K562 (cell line): ENCODE measurements at regions not wholly inside any gene's neighbourhood (a gene's known extent, or its start where the extent isn't known, plus 50 kb on each side); places are given as distances from the start of the nearest gene placed in this dataset.

Experiments
- ATAC-seq: fragments of 200-7000 bp; cut with Tn5 transposase; 3 replicates; pipeline ENCODE4 v1.9.1; 2020; ENCODE audit warnings: moderate library complexity
- BruUV-seq: library from RNA; stranded (reverse); fragments of 400-500 nt; replicated peaks from 2 replicates; lab custom pipeline; 2021; lab: Mats Ljungman, UMichigan
- CTCF ChIA-PET: fragments of 300-600 bp; formaldehyde crosslinking; extraction: SDS; loops from one replicate; lab custom pipeline; 2021; ENCODE audit warnings: low intra/inter-chr PET ratio; lab: Yijun Ruan, JAX
- POLR2A ChIA-PET: fragments of 300-600, 350-650 bp; sonication (Branson Sonifier 250); formaldehyde crosslinking; extraction: SDS; loops from one replicate; lab custom pipeline; 2021; ENCODE audit warnings: antibody characterized with exemption, inconsistent platforms; lab: Yijun Ruan, JAX
- DNase-seq, 4 experiments: peaks; one replicate each; pipeline versions ENCODE4 v3.0.0 to v3.0.0-alpha.2; 2011 to 2018; ENCODE audit warnings: low spot score in 3 of 4, mixed read lengths in 3 of 4; ENCODE audit errors: extremely low read depth in 1 of 4
- FAIRE-seq: peaks from 2 replicates; lab custom pipeline; 2011; peaks lifted over from hg19 to GRCh38; lab: Jason Lieb, UNC
- H2AFZ ChIP-seq: 2 replicates; pipeline ENCODE4 v1.6.0; 2011; ENCODE audit warnings: low read depth, low read length, control low read depth, inconsistent platforms
- H3K27ac ChIP-seq: fragments of 200-600 bp; 3 replicates; pipeline ENCODE4 v1.8.0; 2011; ENCODE audit warnings: low read depth, mild to moderate bottlenecking, control low read depth, inconsistent platforms, low read length, moderate library complexity, mixed read lengths; ENCODE audit errors: extremely low read depth
- H3K27me3 ChIP-seq, 2 experiments: fragments of 300-600 bp in 1 of 2; 2 replicates in 1 of 2; 3 replicates in 1 of 2; pipeline versions ENCODE4 v1.6.0 to v1.8.0; 2011; ENCODE audit warnings: inconsistent platforms in 2 of 2, low read length in 2 of 2, mild to moderate bottlenecking in 1 of 2, mixed read lengths in 1 of 2, moderate library complexity in 1 of 2; ENCODE audit not compliant: control insufficient read depth in 2 of 2, insufficient read depth in 2 of 2
- H3K36me3 ChIP-seq: fragments of 300-600 bp; 3 replicates; pipeline ENCODE4 v1.8.0; 2011; ENCODE audit warnings: mild to moderate bottlenecking, low read length, inconsistent platforms; ENCODE audit not compliant: control insufficient read depth, insufficient read depth
- H3K4me1 ChIP-seq, 2 experiments: fragments of 200-600 bp in 1 of 2; replicated peaks in 1 of 2; 2 replicates in 1 of 2; 3 replicates in 1 of 2; pipeline versions ENCODE4 v1.5.1 to v1.8.0; 2011; ENCODE audit warnings: inconsistent platforms in 2 of 2, low read length in 2 of 2, mild to moderate bottlenecking in 1 of 2, mixed read lengths in 1 of 2, moderate library complexity in 1 of 2; ENCODE audit not compliant: control insufficient read depth in 2 of 2, insufficient read depth in 2 of 2
- H3K4me2 ChIP-seq: 2 replicates; pipeline ENCODE4 v1.6.1; 2011; ENCODE audit warnings: low read length, control low read depth, inconsistent platforms, mixed read lengths; ENCODE audit not compliant: insufficient read depth
- H3K4me3 ChIP-seq: fragments of 200-600 bp; sonication (generic), shearing (Covaris generic); 2 replicates; pipeline ENCODE4 v1.5.1; 2016; ENCODE audit warnings: control low read depth, inconsistent platforms
- H3K79me2 ChIP-seq: fragments of 200-600 bp; 3 replicates; pipeline ENCODE4 v1.8.0; 2011; ENCODE audit warnings: low read length, inconsistent platforms; ENCODE audit not compliant: control insufficient read depth, insufficient read depth
- H3K9ac ChIP-seq, 2 experiments: 2 replicates each; pipeline versions ENCODE4 v1.6.0 to v1.6.1; 2011; ENCODE audit warnings: low read depth in 2 of 2, low read length in 2 of 2, control low read depth in 1 of 2, inconsistent platforms in 1 of 2, mild to moderate bottlenecking in 1 of 2, mixed read lengths in 1 of 2; ENCODE audit not compliant: insufficient read depth in 1 of 2
- H3K9me1 ChIP-seq: one replicate; pipeline ENCODE4 v1.6.0; 2011; ENCODE audit warnings: inconsistent platforms, mild to moderate bottlenecking, low read length, moderate library complexity; ENCODE audit not compliant: control insufficient read depth, insufficient read depth
- H3K9me3 ChIP-seq: replicated peaks from 2 replicates; pipeline ENCODE4 v1.5.1; 2011; ENCODE audit warnings: low read depth, low read length, inconsistent platforms; ENCODE audit not compliant: control insufficient read depth, insufficient read depth
- H4K20me1 ChIP-seq: replicated peaks from 2 replicates; pipeline ENCODE4 v1.6.1; 2011; ENCODE audit warnings: low read length, inconsistent platforms, mixed read lengths; ENCODE audit not compliant: control insufficient read depth, insufficient read depth
- JUNB ChIP-seq: fragments of 450-650 bp; formaldehyde crosslinking; conservative IDR thresholded peaks from 2 replicates; pipeline ENCODE4 v1.4.0; 2020; ENCODE audit warnings: mild to moderate bottlenecking
- KLF16 ChIP-seq: IDR thresholded peaks from 2 replicates; pipeline ENCODE4 v1.6.1; 2016; ENCODE audit warnings: antibody characterized with exemption
- NEUROD1 ChIP-seq: fragments of 150-350 bp; IDR thresholded peaks from 2 replicates; pipeline ENCODE4 v1.6.1; 2014; ENCODE audit warnings: borderline replicate concordance, low read length, low read depth; ENCODE audit not compliant: partially characterized antibody
- PML ChIP-seq: IDR thresholded peaks from 2 replicates; pipeline ENCODE4 v1.6.1; 2012; ENCODE audit warnings: low read length, inconsistent platforms
- SMAD3 ChIP-seq: fragments of 450-650 bp; formaldehyde crosslinking; conservative IDR thresholded peaks from 2 replicates; pipeline ENCODE4 v1.4.0; 2020; ENCODE audit warnings: mild to moderate bottlenecking
- XRCC3 ChIP-seq: fragments of 450-650 bp; IDR thresholded peaks from 2 replicates; pipeline ENCODE4 v1.6.1; 2017; ENCODE audit warnings: mild to moderate bottlenecking, moderate library complexity
- ZFPM2 ChIP-seq: fragments of 250-450 bp; sonication (Bioruptor Pico); IDR thresholded peaks from 2 replicates; pipeline ENCODE4 v1.5.1; 2022; ENCODE audit warnings: mild to moderate bottlenecking
- ZFX ChIP-seq: sonication (generic); formaldehyde crosslinking; IDR thresholded peaks from 2 replicates; pipeline ENCODE4 v1.8.0; 2022; ENCODE audit warnings: mild to moderate bottlenecking, missing genetic modification reagents, moderate library complexity
- WGBS: fragments of 100-300 bp; shearing (Covaris generic); methylation state at CpG from one replicate; pipeline ENCODE4 v1.1.6; 2016; ENCODE audit warnings: low coverage, mixed read lengths; ENCODE audit not compliant: insufficient coverage; ENCODE audit errors: missing lambda C conversion rate; 5-methylcytosine and 5-hydroxymethylcytosine counted together
- in situ Hi-C: fragments of 300-500 bp; cut with MboI; formaldehyde crosslinking; loops from 4 replicates; pipeline ENCODE4 v1.15.0; 2018; ENCODE audit warnings: inconsistent platforms, mixed read lengths
- intact Hi-C: fragments of 100-400 bp; cut with micrococcal nuclease; formaldehyde crosslinking; loops from 2 replicates; pipeline ENCODE4 v1.14.2; 2022
- TF ChIP-seq, protein P1 (sequence below): fragments of 250-450 bp; sonication (Bioruptor Pico); IDR thresholded peaks from 2 replicates; pipeline ENCODE4 v1.5.0; 2020; ENCODE audit warnings: mild to moderate bottlenecking, borderline replicate concordance
- TF ChIP-seq, protein P2 (sequence below): fragments of 250-450 bp; sonication (Bioruptor Pico); IDR thresholded peaks from 2 replicates; pipeline ENCODE4 v1.5.0; 2021; ENCODE audit warnings: mild to moderate bottlenecking, moderate library complexity
- TF ChIP-seq, protein P3 (sequence below): sonication (generic); formaldehyde crosslinking; IDR thresholded peaks from 2 replicates; pipeline ENCODE4 v1.9.0; 2022; ENCODE audit warnings: mild to moderate bottlenecking, missing genetic modification reagents

DNA sequence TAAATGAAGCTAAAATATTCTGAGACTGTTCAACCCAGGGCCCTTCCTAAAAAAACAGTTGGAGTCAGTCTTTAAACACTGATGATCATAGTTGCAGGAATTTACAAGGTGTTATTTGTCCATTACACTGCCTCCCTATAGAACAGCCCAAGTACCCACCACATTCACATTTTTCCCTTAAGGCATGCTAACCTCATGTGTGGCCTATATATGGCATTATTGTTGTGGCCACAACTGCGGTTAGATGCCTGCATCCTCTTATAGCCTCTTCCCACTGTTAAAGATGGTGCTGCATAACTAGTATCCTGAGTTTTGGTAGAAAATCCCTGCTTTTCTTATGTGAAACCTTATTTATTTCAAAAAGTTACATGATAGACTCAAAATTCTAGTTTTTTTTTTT lies 287.9 kb upstream of the SEMA3A start:
- Histone ChIP-seq H3K9ac (no peak overlapping the region), H2AFZ (no peak overlapping the region), H3K27ac (no peak overlapping the region), H3K9me1 (no peaks in the 10 kb centered on the region), H3K4me2 (no peak overlapping the region), H3K4me3 (no peak overlapping the region), H3K4me1 (no peaks in the 10 kb centered on the region), H3K27me3 (no peaks in the 10 kb centered on the region), H4K20me1 (no peaks in the 10 kb centered on the region), H3K79me2 (no peaks in the 10 kb centered on the region), H3K36me3 (no peaks in the 10 kb centered on the region), H3K9me3 (no peaks in the 10 kb centered on the region)
- ChIA-PET POLR2A (no interaction called here), CTCF (no interaction called here)
- TF ChIP-seq JUNB (CRISPR knock-in tag) (no peak), NEUROD1 (no peak), ZFPM2 (no peak), KLF16 (no peak), PML (no peak), SMAD3 (CRISPR knock-in tag) (no peak), XRCC3 (no peak), ZFX (CRISPR knock-in tag) (no peak)
- TF ChIP-seq, protein P1, sequence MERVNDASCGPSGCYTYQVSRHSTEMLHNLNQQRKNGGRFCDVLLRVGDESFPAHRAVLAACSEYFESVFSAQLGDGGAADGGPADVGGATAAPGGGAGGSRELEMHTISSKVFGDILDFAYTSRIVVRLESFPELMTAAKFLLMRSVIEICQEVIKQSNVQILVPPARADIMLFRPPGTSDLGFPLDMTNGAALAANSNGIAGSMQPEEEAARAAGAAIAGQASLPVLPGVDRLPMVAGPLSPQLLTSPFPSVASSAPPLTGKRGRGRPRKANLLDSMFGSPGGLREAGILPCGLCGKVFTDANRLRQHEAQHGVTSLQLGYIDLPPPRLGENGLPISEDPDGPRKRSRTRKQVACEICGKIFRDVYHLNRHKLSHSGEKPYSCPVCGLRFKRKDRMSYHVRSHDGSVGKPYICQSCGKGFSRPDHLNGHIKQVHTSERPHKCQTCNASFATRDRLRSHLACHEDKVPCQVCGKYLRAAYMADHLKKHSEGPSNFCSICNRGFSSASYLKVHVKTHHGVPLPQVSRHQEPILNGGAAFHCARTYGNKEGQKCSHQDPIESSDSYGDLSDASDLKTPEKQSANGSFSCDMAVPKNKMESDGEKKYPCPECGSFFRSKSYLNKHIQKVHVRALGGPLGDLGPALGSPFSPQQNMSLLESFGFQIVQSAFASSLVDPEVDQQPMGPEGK (CRISPR knock-in tag): no peak
- TF ChIP-seq, protein P2, sequence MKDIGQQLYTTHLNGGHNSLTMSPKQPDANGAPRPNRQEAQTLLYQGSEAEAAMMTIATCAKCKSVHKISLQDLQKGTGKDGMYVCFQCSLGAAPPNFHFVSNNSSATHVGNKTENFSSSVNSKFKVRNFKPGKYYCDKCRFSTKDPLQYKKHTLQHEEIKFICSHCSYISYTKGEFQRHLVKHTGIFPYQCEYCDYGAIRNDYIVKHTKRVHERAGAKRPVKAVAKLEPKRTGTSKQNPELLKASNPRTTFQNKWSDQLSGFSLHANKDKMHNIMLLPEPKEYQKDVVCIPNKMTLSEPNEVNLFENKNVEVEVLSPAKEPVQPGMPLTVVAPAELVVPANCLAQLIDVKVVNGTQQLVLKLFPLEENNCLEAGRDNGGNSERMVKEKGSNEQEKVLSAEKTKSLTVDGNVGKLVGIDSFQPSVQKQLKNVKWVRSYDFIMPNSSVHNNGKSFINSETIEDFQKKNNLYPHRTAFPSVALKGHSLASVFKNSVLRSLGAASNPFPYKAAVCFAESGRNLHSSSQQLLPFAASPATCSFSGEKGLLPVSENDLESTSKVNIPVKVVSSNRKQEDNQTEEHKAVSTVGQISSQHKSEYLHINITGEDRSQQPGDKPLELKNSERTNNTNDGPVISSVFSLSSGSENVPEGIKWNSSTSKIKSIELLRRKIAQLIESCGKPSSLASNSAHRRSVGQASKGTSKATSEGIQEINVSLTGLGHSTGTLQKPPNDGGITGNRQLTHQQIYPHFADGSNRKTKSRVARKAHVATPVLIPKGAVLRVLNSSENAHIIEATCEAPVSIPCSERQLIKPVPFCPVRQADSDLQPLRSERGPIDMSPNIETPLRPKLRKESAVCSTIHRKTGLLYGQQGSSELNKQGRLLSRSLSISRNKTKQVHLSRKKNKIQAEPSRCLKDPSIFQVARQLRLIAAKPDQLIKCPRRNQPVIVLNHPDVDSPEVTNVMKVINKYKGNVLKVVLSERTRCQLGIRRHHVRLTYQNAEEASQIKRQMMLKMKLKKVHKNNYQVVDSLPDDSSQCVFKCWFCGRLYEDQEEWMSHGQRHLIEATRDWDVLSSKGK (CRISPR knock-in tag): no peak
- TF ChIP-seq, protein P3, sequence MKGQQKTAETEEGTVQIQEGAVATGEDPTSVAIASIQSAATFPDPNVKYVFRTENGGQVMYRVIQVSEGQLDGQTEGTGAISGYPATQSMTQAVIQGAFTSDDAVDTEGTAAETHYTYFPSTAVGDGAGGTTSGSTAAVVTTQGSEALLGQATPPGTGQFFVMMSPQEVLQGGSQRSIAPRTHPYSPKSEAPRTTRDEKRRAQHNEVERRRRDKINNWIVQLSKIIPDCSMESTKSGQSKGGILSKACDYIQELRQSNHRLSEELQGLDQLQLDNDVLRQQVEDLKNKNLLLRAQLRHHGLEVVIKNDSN (CRISPR knock-in tag): no peak
- ATAC-seq: no peak
- in situ Hi-C loops (no loop called here), intact Hi-C loops (no loop called here)
- FAIRE-seq: no peak
- DNase-seq: no peak
- WGBS: 0% methylated on average over 1 of the region's 1 CpG
- no TSS peak for BruUV-seq
